ENCODE measurements at regions not wholly inside any gene's neighbourhood (a gene's known extent, or its start where the extent isn't known, plus 50 kb on each side); places are given as distances from the start of the nearest gene placed in this dataset.
"Not testable (repeated sequence)": the region's sequence is repeated elsewhere in the genome, so short reads cannot be mapped to it uniquely, and the experiment has no call there.

DNA sequence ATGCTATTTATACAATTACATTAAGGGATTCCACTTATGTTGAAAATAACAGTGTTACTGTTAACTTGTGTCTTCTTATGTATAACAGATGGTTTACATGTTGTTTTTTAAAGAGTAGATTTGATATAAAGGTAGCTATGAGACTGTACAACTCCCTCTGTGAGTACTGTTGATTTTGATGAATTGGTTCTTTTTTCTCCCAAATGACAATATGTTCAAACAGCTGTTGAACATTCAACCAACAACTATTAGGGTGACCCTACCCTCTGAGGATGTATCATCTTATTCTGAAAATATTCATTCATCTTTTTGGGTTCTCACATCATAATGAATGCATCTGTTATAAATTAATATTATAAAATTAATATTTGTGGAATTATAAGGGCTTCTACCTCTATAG, 456.9 kb upstream of the MGAT4C start:
- Mint-ChIP-seq H3K36me3 (ENCODE audit: unreplicated experiment) (peaks cover 10% of the 10 kb centered on the region), H3K9me3 (ENCODE audit: unreplicated experiment) (peaks cover 1% of the 10 kb centered on the region), H3K27me3 (ENCODE audit: unreplicated experiment) (no peaks in the 10 kb centered on the region), H3K4me3 (ENCODE audit: unreplicated experiment) (no peak overlapping the region), H3K27ac (ENCODE audit: unreplicated experiment) (no peak overlapping the region), H3K4me1 (ENCODE audit: low read depth, unreplicated experiment) (no peaks in the 10 kb centered on the region)
- TF ChIP-seq, protein P1, sequence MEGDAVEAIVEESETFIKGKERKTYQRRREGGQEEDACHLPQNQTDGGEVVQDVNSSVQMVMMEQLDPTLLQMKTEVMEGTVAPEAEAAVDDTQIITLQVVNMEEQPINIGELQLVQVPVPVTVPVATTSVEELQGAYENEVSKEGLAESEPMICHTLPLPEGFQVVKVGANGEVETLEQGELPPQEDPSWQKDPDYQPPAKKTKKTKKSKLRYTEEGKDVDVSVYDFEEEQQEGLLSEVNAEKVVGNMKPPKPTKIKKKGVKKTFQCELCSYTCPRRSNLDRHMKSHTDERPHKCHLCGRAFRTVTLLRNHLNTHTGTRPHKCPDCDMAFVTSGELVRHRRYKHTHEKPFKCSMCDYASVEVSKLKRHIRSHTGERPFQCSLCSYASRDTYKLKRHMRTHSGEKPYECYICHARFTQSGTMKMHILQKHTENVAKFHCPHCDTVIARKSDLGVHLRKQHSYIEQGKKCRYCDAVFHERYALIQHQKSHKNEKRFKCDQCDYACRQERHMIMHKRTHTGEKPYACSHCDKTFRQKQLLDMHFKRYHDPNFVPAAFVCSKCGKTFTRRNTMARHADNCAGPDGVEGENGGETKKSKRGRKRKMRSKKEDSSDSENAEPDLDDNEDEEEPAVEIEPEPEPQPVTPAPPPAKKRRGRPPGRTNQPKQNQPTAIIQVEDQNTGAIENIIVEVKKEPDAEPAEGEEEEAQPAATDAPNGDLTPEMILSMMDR (IDR thresholded peaks at IDR 0.05; ENCODE audit: partially characterized antibody, unreplicated experiment), result no peak
- DNase-seq, result no peak

DNA sequence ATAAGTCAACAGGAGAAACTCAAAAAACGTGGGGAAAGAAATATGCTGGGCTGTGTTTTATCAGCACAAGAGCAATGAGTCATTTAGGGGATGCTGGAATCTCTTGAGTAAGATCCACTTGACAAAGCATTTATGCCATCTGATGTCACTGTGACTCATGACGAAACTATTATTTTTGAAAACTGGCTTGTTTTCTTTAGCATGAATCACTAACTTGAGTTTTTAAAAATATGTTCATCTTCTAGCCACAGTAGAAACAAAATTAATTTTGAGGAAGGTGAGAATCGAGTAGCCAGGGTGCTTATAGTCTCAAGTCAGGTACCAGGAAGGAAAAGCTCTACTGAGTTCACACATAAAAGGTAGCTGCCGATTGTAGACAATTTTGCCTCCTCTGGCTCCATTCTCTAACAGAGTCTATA, 456.2 kb upstream of the MGAT4C start:
- no peaks in the 10 kb centered on the region for H3K4me1 Mint-ChIP-seq (ENCODE audit: low read depth, unreplicated experiment)
- TF ChIP-seq, protein P1 (IDR thresholded peaks at IDR 0.05; ENCODE audit: partially characterized antibody, unreplicated experiment), result no peak

DNA sequence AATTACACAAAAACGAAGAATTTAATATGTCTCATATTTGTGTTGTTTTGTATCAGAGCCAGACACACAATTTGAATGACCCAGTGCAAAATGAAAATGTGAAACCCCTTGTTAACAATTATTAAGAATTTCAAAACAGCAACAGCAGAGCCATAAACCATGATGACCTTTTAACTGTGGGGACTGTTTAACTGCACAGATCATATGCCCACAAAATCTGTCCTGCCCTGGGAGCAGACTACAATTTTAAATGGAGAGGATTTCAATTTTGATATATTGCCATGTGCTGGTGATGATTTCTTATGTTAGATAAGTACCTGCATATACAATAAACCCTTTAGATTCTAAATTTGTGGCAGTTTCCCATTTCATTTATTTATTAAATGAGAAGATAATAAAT, 455.5 kb upstream of the MGAT4C start:
- Mint-ChIP-seq H3K4me3 (ENCODE audit: unreplicated experiment) (no peak overlapping the region), H3K36me3 (ENCODE audit: unreplicated experiment) (peaks cover 17% of the 10 kb centered on the region), H3K27ac (ENCODE audit: unreplicated experiment) (no peak overlapping the region), H3K27me3 (ENCODE audit: unreplicated experiment) (peaks cover 1% of the 10 kb centered on the region), H3K4me1 (ENCODE audit: low read depth, unreplicated experiment) (no peaks in the 10 kb centered on the region), H3K9me3 (ENCODE audit: unreplicated experiment) (peaks cover 5% of the 10 kb centered on the region)
- TF ChIP-seq, protein P1 (IDR thresholded peaks at IDR 0.05; ENCODE audit: partially characterized antibody, unreplicated experiment), result no peak
- no peak for DNase-seq

More for the DNA sequence above, 456.2 kb upstream of the MGAT4C start:
- Mint-ChIP-seq H3K27ac (ENCODE audit: unreplicated experiment) (no peak overlapping the region), H3K9me3 (ENCODE audit: unreplicated experiment) (peaks cover 1% of the 10 kb centered on the region), H3K4me3 (ENCODE audit: unreplicated experiment) (no peak overlapping the region), H3K36me3 (ENCODE audit: unreplicated experiment) (peaks cover 10% of the 10 kb centered on the region), H3K27me3 (ENCODE audit: unreplicated experiment) (no peaks in the 10 kb centered on the region)
- no peak for DNase-seq

DNA sequence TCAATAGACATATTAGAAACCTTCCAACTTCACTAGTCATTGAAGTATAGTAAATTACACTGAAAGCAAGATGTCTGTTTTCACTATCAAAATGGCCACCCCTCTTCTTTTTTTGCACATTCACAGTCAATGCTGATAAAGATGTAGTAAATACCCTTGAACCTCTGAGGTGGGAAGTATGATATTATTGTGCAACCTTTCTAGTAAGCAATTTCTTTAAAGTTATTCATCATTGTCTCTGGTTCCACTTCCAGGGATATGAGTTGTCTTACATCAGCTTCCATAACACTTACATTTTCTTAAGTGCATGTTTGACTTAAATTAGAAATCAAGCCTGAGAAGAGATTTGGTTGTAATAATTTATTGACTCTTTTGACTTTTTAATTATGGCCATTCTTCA, 453.9 kb upstream of the MGAT4C start:
- DNase-seq, result no peak
- H3K36me3 Mint-ChIP-seq (ENCODE audit: unreplicated experiment), result peaks cover 20% of the 10 kb centered on the region
- H3K27me3 Mint-ChIP-seq (ENCODE audit: unreplicated experiment), result peaks cover 1% of the 10 kb centered on the region
- H3K4me1 Mint-ChIP-seq (ENCODE audit: low read depth, unreplicated experiment), result no peaks in the 10 kb centered on the region
- no peak overlapping the region for H3K4me3 Mint-ChIP-seq (ENCODE audit: unreplicated experiment)
- TF ChIP-seq, protein P1 (IDR thresholded peaks at IDR 0.05; ENCODE audit: partially characterized antibody, unreplicated experiment), result no peak
- H3K9me3 Mint-ChIP-seq (ENCODE audit: unreplicated experiment), result peaks cover 5% of the 10 kb centered on the region
- no peak overlapping the region for H3K27ac Mint-ChIP-seq (ENCODE audit: unreplicated experiment)

DNA sequence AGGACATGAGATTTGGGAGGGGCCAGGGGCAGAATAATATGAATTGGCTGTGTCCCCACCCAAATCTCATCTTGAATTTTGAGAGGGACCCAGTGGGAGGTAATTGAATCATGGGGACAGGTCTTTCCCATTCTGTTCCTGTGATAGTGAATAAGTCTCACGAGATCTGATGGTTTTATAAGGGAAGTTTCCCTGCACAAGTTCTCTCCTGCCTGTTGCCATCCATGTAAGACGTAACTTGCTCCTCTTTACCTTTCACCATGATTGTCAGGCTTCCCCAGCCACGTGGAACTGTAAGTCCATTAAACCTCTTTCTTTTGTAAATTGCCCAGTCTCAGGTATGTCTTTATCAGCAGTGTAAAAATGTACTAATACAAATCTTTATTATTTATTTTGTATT, 452.8 kb upstream of the MGAT4C start:
- not testable (repeated sequence) for H3K9me3 Mint-ChIP-seq (ENCODE audit: unreplicated experiment); H3K27ac Mint-ChIP-seq (ENCODE audit: unreplicated experiment); H3K4me1 Mint-ChIP-seq (ENCODE audit: low read depth, unreplicated experiment); H3K27me3 Mint-ChIP-seq (ENCODE audit: unreplicated experiment); H3K4me3 Mint-ChIP-seq (ENCODE audit: unreplicated experiment); DNase-seq
- peaks cover 20% of the 10 kb centered on the region for H3K36me3 Mint-ChIP-seq (ENCODE audit: unreplicated experiment)

DNA sequence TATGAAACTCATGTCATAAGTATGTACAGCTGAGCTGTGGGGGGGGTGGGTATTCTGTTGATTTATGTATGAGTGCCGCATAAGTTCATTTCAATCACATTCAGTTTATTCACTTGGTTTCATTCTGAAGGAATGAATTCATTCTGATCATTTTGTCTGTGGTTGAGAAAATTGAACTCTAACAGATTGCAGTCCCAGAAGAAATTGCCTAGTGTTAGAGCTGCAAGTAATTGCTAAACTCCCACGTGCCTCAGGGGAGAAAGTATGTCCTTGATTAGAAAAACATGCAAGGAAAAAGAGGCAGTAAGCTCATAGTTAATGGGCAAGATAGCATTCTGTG, 442.4 kb upstream of the MGAT4C start:
- peaks cover 2% of the 10 kb centered on the region for H3K9me3 Mint-ChIP-seq (ENCODE audit: unreplicated experiment)
- TF ChIP-seq, protein P1 (IDR thresholded peaks at IDR 0.05; ENCODE audit: partially characterized antibody, unreplicated experiment), result no peak
- DNase-seq, result no peak
- peaks cover 10% of the 10 kb centered on the region for H3K4me1 Mint-ChIP-seq (ENCODE audit: low read depth, unreplicated experiment)
- no peaks in the 10 kb centered on the region for H3K27me3 Mint-ChIP-seq (ENCODE audit: unreplicated experiment)
- H3K36me3 Mint-ChIP-seq (ENCODE audit: unreplicated experiment), result no peaks in the 10 kb centered on the region
- peak overlapping the region; percentile 64 for H3K27ac Mint-ChIP-seq (ENCODE audit: unreplicated experiment)
- H3K4me3 Mint-ChIP-seq (ENCODE audit: unreplicated experiment), result peak overlapping the region; percentile 32

Data from glutamatergic neuron (in vitro differentiated cells).